NCI-H345 treated with DMSO at 0.1 percent for 48 hours (cell line): ENCODE measurements at regions not wholly inside any gene's neighbourhood (a gene's known extent, or its start where the extent isn't known, plus 50 kb on each side); places are given as distances from the start of the nearest gene placed in this dataset.

Experiments used
- DNase-seq: peaks from one replicate; lab custom pipeline; 2025; ENCODE audit not compliant: unreplicated experiment; lab: John Stamatoyannopoulos, UW

DNA sequence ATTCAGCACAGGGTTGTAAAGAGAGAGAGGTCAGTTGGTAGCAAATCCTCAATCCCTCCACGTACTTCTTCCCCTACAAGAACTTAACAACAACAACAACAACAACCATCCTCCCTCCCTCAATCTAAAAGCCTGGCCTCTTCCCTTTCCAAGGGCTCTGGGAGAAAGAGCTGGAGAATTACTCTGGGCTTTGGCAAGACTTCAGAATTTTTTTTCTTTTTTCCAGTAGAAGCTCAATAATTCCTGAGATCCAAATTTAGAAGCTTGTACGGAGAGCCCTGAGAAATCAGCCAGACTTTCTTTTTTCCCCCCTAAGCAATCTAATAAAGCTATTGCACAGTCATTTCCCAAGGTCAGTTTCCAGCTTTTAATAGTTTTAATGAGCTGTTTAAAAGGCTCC, 95.8 kb upstream of the CACNA2D3 start:
- no peak for DNase-seq

DNA sequence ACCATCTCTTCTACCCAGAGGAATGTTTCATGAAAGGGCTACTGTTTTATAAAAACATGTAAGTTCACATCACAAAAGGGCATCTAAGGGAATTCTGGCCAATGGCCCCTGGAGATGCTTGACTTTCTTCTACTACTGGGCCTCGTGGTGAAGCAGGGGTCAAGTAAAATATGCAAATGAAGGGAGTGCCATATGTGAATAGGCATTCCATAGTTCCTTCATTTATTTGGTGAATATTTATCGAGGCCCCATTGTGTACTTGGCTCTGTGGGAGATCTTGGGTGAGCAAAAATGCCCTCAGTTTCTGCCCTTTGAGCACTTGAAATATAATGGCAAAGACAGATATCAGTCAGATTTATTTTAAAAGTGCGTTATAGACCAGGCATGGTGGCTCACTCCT, 101.3 kb upstream of the CACNA2D3 start:
- no peak for DNase-seq

DNA sequence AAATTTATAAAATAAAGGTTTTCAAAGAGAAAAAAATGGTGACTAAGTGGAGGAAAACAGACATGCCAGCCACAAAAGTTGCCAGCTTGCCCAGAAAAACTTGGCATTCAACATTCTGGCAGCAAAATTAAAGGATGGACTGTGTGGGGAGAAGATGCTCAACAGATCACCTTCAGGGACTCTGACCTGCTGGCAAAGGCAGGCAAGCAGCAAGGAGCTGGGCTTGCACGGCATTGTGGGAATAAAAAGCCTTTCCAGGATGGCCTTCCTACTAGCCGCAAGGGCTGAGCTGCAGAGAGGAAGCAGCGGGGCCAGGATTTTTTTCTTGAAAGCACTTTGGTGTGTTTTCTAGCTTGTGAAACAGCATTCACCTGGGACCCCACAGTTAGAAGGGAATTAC, 101.9 kb upstream of the CACNA2D3 start:
- no peak for DNase-seq

DNA sequence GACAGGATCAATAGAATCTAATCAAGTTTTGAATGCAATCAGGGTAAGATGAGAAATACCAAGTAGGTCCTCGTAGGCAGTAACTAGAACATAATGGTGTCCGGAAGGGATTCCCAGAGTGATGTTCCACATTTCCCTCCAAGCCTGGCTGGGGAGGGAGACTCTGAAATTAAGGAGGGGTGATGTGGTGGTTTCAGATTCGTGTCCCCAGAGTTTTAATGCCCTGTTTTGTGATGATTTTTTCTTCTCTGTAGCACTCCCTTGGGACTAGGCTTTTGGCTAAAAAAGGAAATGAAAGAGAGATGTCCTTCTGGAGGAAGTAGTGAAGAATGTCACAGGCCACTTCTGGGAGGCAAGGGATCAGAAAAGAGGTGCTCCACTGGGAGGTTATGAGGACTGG, 108.3 kb upstream of the CACNA2D3 start:
- DNase-seq: no peak

DNA sequence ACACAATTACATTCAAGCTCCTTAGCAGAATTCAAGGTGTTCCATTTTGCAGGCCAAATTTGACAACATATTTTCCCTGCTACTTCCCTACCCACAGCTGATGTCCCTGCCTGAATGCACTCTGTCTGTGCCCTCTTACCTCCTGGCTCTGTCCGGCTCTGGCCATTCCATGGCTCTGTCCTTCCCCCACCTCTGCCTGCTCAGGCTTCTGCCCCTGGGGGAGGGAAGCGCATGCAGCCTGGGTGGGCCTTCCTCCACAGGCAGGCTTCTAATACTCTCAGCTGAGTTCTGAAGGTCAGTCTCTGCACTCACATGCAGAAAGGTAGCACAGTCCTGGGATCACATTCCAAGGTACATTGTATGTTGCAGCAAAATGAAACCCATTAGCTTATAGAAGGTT, 113.6 kb upstream of the CACNA2D3 start:
- no peak for DNase-seq

DNA sequence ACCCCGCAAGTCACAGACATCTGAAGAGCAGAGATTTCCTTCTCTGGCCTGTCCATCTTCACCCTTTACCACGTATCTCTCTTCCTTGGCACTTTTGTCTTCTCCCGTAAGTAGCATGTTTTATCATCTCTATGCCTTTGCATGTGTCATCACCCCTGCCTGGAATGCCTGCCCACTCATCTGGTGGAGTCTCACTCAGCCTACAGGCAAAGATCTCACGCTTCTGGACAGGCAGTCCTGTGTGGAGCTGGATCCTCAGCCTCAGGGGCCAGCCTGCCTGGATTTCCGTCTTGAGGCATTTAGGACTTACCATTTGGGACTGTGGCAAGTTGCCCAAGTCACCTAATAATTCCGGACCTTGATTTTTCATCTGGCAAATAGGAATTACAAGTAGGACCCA, 114.3 kb upstream of the CACNA2D3 start:
- no peak for DNase-seq

DNA sequence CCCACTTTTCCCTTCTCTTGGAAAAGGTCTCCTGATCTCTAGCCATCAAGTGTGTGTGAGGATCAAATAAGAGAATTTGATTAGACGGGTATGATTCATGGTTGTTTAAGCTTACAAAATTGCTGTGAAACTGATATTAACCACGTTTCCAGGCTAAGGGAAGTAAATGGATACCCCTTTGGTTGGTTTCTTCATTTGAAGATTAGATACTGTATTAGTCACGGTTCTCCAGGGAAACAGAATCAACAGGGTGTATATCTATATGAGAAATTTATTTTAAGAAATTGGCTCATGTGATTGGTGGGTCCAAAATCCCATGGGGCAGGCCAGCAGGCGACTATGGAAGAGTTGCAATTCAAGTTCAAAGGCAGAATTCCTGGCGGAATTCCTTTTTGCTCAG, 112.7 kb upstream of the SELENOK start:
- DNase-seq: no peak

DNA sequence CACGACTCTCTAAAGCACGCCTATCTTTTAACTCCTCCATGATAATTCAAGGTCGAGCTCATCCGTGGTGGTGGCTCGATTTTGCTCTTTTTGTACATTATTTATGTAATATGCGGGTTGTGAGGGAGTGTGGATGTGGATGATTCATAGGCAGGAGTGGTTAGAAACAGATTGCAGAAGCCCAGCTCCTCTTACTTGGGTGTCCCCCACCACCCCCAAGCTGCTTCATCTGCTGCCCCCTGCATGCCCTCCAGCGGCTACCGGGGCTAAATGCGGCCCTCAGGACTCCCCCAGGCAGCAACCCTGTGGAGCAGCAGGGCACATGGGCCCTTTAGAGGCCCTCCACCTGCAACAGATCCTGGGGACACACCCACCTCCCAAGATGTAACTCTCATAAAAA, 111.5 kb upstream of the SELENOK start:
- DNase-seq: no peak

DNA sequence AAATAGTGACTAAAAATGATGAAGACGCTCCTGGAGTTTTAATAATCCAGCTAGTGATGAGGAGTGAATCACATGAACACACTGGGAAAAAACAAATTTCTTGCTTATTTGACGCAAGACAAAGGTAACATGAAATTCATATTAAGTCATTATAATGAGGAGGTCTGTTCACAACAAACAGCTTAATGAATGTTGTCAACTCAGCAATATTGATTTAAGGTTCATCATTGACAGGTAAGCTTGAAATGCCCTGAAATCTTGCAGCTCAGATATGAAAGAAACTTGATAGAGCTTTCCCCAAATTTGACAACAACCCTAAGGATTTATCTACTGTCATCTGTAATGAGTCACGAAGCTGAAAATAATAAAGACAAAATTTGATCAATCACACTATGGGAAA, 108.1 kb upstream of the SELENOK start:
- no peak for DNase-seq

DNA sequence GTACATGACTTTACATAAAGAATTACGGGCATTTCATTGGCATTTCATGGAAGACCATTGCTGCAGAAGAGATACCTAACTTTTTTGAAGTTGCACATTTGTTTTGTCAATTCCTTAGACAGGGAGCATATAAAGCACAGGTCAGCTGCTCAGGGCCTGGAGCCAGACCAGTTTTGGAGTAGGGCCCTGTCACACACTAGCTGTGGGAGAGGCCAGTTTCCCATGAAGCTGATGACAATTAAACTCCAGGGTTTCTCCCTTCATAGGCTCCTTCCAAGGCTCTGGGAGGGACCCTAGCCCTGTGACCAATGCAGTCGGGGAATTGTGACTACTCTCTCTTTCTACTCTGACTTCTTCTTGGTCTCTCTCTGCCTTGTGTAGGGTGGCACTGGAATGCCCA, 107.3 kb upstream of the SELENOK start:
- no peak for DNase-seq

DNA sequence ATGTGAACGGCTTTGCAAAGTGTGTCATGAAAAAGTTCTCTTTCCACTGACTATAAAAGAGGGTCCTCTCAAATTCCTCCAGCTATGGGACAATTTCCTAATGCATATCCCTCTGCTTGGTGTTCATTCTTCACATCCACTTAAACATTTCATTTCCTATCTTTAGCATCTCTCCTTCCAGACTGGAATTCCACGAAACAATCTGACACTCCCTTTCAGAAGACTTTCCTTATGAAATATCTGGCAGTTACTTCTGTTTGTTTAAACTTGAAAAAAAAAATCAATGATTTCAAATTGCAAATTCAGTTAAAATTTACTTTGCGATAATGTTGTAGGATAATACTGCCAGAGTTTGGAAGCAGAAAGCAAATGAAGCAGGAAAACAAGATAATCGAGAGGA, 105.8 kb upstream of the SELENOK start:
- no peak for DNase-seq

DNA sequence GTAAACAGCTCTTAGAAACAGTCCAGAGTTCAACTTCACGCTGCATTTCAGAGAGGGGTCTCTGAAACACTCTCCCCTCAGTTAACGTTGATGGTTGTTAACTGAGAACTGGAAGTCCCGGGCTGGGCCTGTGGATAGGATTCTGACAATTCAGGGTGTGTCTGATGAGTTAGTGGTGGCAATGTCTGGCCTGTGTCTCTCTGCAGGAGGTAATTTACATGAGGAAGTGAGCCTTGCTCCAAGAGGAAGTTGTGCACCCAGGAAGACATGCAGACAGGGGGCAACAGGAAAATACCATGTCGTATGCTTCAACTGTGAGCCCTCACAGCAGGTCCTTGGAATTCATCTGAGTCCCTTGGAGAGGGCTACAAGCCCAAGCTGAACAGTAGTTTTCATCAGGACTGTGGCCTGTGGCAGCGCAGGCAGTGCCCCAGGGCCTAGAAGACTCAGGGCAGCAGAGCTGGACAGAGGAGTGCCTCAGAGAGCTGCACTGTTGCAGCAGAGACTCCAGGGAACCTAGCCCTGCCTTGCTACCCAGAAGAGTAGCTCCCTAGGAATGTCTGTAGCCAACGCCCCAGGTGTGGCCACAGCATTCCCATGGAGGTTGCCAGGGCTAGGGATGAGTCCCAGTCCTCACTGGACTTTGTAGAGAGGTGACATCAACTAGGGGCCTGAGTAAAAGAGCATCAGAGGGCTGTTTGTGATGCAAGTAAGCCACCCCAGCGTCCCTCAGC, 104.6 kb upstream of the SELENOK start:
- no peak for DNase-seq

DNA sequence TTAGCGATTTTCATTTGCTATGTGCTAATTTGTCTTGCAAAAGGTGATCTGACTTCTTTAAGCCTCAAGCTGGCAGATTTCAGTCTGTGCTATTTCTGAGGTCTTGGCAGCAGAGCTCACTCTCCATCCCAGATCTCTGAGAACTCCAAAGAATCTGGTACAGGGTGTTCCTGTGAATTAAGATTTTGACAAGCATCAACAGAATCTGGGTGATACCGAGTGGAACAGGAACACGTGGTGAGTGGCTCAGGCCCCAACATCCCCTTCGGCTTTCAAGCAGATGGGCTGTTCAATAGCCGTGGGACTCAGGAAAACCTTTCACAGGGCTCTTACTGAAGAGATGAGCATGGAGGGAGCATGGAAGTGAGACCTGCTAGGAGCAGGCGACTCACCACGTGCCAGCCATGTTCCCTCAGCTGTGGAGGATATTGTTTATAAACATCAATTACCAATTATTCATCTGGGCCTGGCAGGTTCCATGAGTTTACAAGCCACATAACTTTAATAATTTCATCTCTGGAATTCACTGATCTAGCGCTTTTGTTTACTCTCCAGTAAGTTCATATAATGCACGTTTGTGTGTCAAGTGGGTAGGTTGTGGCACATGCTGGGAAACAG, 103.4 kb upstream of the SELENOK start:
- no peak for DNase-seq

DNA sequence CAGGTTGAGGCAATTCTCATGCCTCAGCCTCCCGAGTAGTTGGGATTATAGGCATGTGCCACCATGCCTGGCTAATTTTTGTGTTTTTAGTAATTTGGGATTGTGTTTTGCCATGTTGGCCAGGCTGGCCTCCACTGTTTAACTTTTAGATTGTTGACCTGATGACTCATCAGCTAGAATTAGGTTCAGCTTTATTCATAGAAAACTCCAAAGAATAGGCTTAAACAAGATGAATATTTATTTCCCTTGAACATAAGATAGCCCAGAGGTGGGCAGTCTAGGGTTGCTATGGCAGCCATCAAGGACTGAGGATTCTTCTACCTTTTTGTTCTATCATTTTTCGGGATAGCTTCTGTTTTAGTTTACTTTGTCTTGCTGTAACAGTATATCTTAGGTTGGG, 99.6 kb upstream of the SELENOK start:
- DNase-seq: no peak

DNA sequence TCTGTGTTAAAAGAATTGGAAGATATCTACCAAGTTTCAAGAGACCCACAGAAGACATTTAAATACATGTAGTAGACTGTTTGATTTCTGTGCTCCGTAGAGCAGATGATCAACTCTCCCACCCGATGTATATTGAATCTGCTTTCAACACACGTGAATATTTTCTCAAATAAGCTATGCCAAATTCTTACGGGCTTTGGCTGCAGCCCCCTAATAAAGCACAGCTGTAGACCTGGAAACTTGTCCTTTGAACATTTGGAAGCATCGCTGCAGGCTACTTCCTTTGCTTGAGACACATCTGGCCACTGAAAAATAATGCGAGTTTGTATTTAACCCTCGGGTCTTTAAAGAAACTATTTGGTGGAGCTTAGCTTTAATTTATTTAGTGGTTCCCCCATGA, 98.3 kb upstream of the SELENOK start:
- no peak for DNase-seq

DNA sequence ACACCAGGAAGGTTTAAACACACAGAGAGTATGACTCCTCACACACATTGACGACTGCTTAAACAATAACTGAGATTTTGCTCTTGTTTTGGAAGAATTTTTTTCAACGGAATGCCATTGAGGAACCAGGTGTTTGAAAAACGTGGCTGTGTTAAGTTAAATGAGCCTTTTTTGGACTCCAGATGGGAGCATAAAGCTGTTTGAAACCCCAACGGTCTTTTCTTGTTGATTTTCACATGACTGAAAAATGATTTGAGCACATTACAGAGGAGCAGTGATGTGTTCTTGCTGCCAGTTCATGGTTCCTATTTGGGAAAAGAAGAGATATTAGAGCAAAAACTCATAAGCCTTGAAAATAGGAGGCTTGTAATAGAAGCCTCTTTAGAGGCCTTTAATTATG, 97.8 kb upstream of the SELENOK start:
- no peak for DNase-seq

DNA sequence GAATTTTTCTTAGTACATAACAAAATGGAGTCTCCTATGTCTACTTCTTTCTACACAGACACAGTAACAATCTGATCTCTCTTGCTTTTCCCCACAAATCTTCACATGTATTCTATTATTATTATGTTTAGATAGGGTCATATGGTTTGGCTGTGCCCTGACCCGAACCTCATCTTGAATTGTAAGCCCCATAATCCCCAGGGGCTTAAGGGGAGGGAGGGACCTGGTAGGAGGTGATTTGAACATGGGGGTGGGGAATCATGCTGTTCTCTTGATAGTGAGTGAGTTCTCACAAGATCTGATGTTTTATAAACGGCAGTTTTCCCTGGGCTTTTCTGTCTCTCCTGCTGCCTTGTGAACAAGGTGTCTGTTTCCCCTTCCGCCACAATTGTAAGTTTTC, 86.7 kb upstream of the SELENOK start:
- no peak for DNase-seq

DNA sequence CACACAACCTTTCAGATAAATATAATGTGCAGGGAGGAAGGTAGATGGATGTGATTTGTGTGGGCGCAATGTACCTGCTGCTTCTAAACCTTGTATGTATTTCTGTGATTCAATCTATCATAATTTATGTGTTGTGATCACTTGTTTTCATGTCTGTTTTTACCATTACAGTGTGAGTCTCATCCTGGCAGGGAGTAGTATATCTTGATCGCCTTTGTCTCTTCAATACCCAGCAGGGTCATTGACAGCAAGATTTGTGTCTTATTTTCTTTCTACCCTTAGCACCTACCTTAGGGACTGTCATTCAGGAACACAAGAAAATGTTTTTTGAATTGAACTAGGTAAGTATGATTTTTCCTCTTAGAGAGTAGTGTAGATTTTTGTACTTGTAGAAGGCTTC, 83.7 kb upstream of the SELENOK start:
- DNase-seq: no peak

DNA sequence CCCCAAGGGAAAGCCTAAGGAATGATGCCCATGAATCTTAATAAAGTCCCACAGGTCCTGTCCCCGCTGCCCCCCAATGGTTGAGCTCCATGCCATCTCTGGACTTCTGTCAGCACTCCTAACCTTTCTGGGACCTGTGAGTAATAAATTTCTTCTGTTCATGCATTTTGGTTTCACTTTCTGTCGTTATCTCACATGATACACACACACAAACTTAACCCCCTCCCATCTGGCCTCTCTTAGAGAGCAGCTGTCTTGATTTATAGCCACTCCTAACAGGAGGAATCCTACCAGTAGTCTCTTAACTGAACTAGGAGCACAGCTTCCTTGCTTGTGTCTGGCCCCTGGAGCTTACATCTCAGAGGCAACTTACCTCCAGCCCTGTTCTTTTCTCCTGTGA, 82.7 kb upstream of the SELENOK start:
- DNase-seq: no peak

DNA sequence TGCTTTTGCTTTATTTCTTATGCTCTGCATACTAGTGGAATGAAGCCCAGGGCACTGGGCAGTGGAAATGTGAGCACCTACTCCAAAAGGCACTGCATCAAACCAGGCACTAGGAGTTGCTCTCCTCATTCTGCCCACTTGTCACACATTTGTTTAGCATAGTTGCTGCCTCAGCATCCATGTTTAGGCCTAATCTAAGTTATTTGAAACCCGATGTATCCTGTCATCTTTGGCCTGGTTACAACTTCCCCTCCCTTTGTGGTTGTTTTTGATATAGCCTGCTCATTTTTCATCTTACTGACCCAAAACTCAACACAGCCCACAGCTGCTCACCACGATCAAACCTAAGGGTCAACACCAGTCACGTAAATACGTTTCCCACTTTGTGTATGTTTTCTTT, 82.2 kb upstream of the SELENOK start:
- no peak for DNase-seq

DNA sequence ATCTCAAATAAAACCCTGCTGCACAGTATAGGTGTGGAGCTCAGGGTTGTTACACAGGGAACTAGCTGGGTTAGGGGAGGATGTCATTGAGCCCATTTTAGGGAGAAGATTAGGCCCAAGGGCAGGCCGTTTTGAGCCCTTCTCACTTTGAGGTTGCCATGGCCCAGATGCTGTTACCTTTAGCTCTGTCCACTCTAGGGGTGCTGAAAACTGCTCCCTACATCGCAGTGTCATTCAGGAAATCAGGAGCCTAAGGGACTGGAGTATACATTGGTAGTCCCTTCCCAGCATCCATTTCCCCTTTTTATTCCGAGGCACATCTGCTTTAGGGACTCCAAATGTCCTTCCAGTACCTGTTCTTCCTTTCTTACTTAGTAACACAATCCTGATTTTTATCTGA, 79.0 kb upstream of the SELENOK start:
- DNase-seq: no peak

DNA sequence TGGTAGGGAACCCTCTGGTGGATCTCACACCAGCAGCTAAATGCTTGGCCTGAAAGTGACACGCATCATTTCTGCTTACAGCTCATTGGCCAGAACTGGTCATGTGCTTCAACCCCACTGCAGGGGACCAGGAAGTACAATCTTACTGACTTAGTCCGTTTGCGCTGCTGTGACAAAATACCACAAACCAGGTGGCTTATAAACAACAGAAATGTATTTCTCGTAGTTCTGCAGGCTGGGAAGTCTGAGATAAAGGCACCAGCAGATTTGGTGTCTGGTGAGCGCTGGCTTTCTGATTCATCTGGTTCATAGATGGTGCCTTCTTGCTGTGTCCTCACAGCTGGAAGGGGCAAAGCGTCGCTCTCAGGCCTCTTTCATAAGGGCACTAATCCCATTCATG, 77.4 kb upstream of the SELENOK start:
- no peak for DNase-seq

DNA sequence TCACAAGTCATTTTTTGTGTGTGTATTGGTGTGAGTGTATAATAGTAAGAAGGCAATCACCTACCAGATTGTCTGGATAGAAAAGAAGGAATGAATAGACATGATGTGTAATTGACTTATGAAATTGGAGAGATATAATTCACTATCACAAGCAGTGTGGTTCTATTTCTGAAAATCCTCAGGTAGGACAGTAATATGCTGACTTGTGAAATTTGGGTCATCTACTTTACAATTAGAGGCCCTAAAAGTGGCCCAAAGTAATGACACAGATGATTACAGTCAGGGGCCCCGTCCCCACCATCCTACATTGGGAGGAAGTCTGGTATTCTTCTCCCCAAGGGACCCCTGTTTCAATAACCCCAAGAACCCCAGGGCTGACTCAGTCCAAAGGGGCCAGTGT, 73.6 kb upstream of the SELENOK start:
- no peak for DNase-seq
